Osteoblast (primary cell): ENCODE measurements at regions not wholly inside any gene's neighbourhood (a gene's known extent, or its start where the extent isn't known, plus 50 kb on each side); places are given as distances from the start of the nearest gene placed in this dataset.
"Not testable (repeated sequence)": the region's sequence is repeated elsewhere in the genome, so short reads cannot be mapped to it uniquely, and the experiment has no call there.

Source experiments
- DNase-seq: peaks from one replicate; pipeline ENCODE4 v3.0.0; 2011; ENCODE audit warnings: low spot score, mixed read lengths; ENCODE audit not compliant: insufficient read length; ENCODE audit errors: missing footprints
- H2AFZ ChIP-seq: 2 replicates; pipeline ENCODE4 v1.6.0; 2011; ENCODE audit warnings: mild to moderate bottlenecking, low read length
- H3K27ac ChIP-seq: 2 replicates; pipeline ENCODE4 v1.5.1; 2011; ENCODE audit warnings: mild to moderate bottlenecking, low read depth, low read length, moderate library complexity
- H3K27me3 ChIP-seq: 2 replicates; pipeline ENCODE4 v1.6.0; 2012; ENCODE audit warnings: mild to moderate bottlenecking, control low read depth, inconsistent platforms, low read length, moderate library complexity; ENCODE audit not compliant: insufficient read depth
- H3K36me3 ChIP-seq: 2 replicates; pipeline ENCODE4 v1.5.1; 2011; ENCODE audit warnings: mild to moderate bottlenecking, low read length, control low read depth, moderate library complexity; ENCODE audit not compliant: insufficient read depth
- H3K4me1 ChIP-seq: 2 replicates; pipeline ENCODE4 v1.5.1; 2011; ENCODE audit warnings: mild to moderate bottlenecking, low read length, control low read depth, moderate library complexity; ENCODE audit not compliant: insufficient read depth
- H3K4me2 ChIP-seq: 2 replicates; pipeline ENCODE4 v1.6.0; 2011; ENCODE audit warnings: mild to moderate bottlenecking, low read length; ENCODE audit not compliant: insufficient read depth
- H3K4me3 ChIP-seq: fragments of 200-600 bp; sonication (generic); 3 replicates; pipeline ENCODE4 v1.5.1; 2012; ENCODE audit warnings: mild to moderate bottlenecking, low read length, inconsistent platforms; ENCODE audit not compliant: insufficient read depth
- H3K79me2 ChIP-seq: 2 replicates; pipeline ENCODE4 v1.6.0; 2012; ENCODE audit warnings: mild to moderate bottlenecking, low read length, control low read depth, inconsistent platforms; ENCODE audit not compliant: insufficient read depth
- H3K9me3 ChIP-seq: 2 replicates; pipeline ENCODE4 v1.5.1; 2011; ENCODE audit warnings: low read depth, low read length, control low read depth
- H4K20me1 ChIP-seq: 2 replicates; pipeline ENCODE4 v1.6.0; 2012; ENCODE audit warnings: mild to moderate bottlenecking, low read length, control low read depth; ENCODE audit not compliant: insufficient read depth
- CTCF ChIP-seq: IDR thresholded peaks from 2 replicates; pipeline ENCODE4 v1.5.1; 2011; ENCODE audit warnings: mild to moderate bottlenecking, low read depth, low read length, moderate library complexity; ENCODE audit errors: extremely low read depth

- H3K4me1 ChIP-seq, result peaks cover 39% of the 10 kb centered on the region
- no peak for TF ChIP-seq CTCF
- H3K79me2 ChIP-seq, result no peaks in the 10 kb centered on the region
- peak; percentile 85 for DNase-seq
- H3K27ac ChIP-seq, result peak overlapping the region; percentile 71
- H4K20me1 ChIP-seq, result no peaks in the 10 kb centered on the region
- H3K27me3 ChIP-seq, result no peaks in the 10 kb centered on the region
- peak overlapping the region; percentile 50 for H3K4me2 ChIP-seq
- H3K4me3 ChIP-seq, result no peak overlapping the region
- no peaks in the 10 kb centered on the region for H3K36me3 ChIP-seq
- H3K9me3 ChIP-seq, result no peaks in the 10 kb centered on the region
- peak overlapping the region; percentile 45 for H2AFZ ChIP-seq
Observed at GRCh38 chr9:104993291-104993963, 65.5 kb upstream of the ABCA1 start.

- DNase-seq, result no peak
- H3K4me1 ChIP-seq, result peaks cover 23% of the 10 kb centered on the region
- H3K27ac ChIP-seq, result peak overlapping the region; percentile 22
- no peak overlapping the region for H3K4me3 ChIP-seq
- H3K36me3 ChIP-seq, result no peaks in the 10 kb centered on the region
- no peaks in the 10 kb centered on the region for H3K79me2 ChIP-seq
- peak overlapping the region; percentile 56 for H2AFZ ChIP-seq
- H3K27me3 ChIP-seq, result no peaks in the 10 kb centered on the region
- no peaks in the 10 kb centered on the region for H4K20me1 ChIP-seq
- H3K4me2 ChIP-seq, result no peak overlapping the region
- TF ChIP-seq CTCF, result no peak
- no peaks in the 10 kb centered on the region for H3K9me3 ChIP-seq
Observed at GRCh38 chr9:104997536-104997935, 69.6 kb upstream of the ABCA1 start.

GRCh38 chr9:104999136-104999535 is 71.2 kb upstream of the ABCA1 start:
- H3K4me2 ChIP-seq, result no peak overlapping the region
- no peak overlapping the region for H3K27ac ChIP-seq
- no peaks in the 10 kb centered on the region for H3K79me2 ChIP-seq
- H3K9me3 ChIP-seq, result no peaks in the 10 kb centered on the region
- H3K4me1 ChIP-seq, result peaks cover 8% of the 10 kb centered on the region
- no peak for DNase-seq
- no peak for TF ChIP-seq CTCF
- H3K36me3 ChIP-seq, result no peaks in the 10 kb centered on the region
- H3K27me3 ChIP-seq, result no peaks in the 10 kb centered on the region
- H4K20me1 ChIP-seq, result no peaks in the 10 kb centered on the region
- no peak overlapping the region for H2AFZ ChIP-seq
- H3K4me3 ChIP-seq, result no peak overlapping the region

GRCh38 chr9:105000529-105000928 is 72.6 kb upstream of the ABCA1 start:
- H3K79me2 ChIP-seq, H4K20me1 ChIP-seq, DNase-seq, H3K4me3 ChIP-seq, H3K27me3 ChIP-seq, H3K36me3 ChIP-seq, H3K4me1 ChIP-seq, H3K9me3 ChIP-seq, H2AFZ ChIP-seq, H3K4me2 ChIP-seq, H3K27ac ChIP-seq: not testable (repeated sequence)
